NCI-H526 (cell line): ENCODE measurements at regions not wholly inside any gene's neighbourhood (a gene's known extent, or its start where the extent isn't known, plus 50 kb on each side); places are given as distances from the start of the nearest gene placed in this dataset.

ENCODE experiments used
- DNase-seq, 2 experiments: peaks; one replicate each; lab custom pipeline; 2025; lab: John Stamatoyannopoulos, UW

GRCh38 chr4:100083289-100083688 lies 107.0 kb downstream of the DDIT4L start:
- no peak for DNase-seq

- DNase-seq: no peak
Measured at GRCh38 chr4:100082852-100083251, 107.4 kb downstream of the DDIT4L start.

- no peak for DNase-seq
Measured at GRCh38 chr4:100081491-100081890, 108.8 kb downstream of the DDIT4L start.

- DNase-seq: no peak
Measured at GRCh38 chr4:100079264-100079663, 111.0 kb downstream of the DDIT4L start.

GRCh38 chr4:100076753-100077152 lies 113.5 kb downstream of the DDIT4L start:
- DNase-seq: no peak

- DNase-seq: no peak
Measured at GRCh38 chr4:100075486-100076270, 114.6 kb downstream of the DDIT4L start.

- DNase-seq: no peak
Measured at GRCh38 chr4:100075056-100075455, 115.2 kb downstream of the DDIT4L start.

GRCh38 chr4:100071506-100071905 lies 118.8 kb downstream of the DDIT4L start:
- no peak for DNase-seq

GRCh38 chr4:100070868-100071267 lies 119.4 kb downstream of the DDIT4L start:
- DNase-seq: no peak

- no peak for DNase-seq
Measured at GRCh38 chr4:100069207-100069606, 119.1 kb upstream of the H2AZ1 start.

- DNase-seq: no peak
Measured at GRCh38 chr4:100067255-100067654, 117.2 kb upstream of the H2AZ1 start.

- peak in 1 of 2 experiments; percentile 5 for DNase-seq
Measured at GRCh38 chr4:100063355-100063754, 113.3 kb upstream of the H2AZ1 start.

GRCh38 chr4:100062921-100063320 lies 112.8 kb upstream of the H2AZ1 start:
- DNase-seq: no peak

- DNase-seq: no peak
Measured at GRCh38 chr4:100061835-100062234, 111.8 kb upstream of the H2AZ1 start.

- DNase-seq: peak; percentile 55 to 58
Measured at GRCh38 chr4:100060765-100061416, 110.8 kb upstream of the H2AZ1 start.

GRCh38 chr4:100059467-100059866 lies 109.4 kb upstream of the H2AZ1 start:
- no peak for DNase-seq

- DNase-seq: no peak
Measured at GRCh38 chr4:100056701-100057100, 106.6 kb upstream of the H2AZ1 start.

GRCh38 chr4:100054071-100054470 lies 104.0 kb upstream of the H2AZ1 start:
- DNase-seq: no peak

GRCh38 chr4:100049872-100050271 lies 99.8 kb upstream of the H2AZ1 start:
- DNase-seq: no peak

GRCh38 chr4:100042711-100043110 lies 92.6 kb upstream of the H2AZ1 start:
- DNase-seq: no peak

- DNase-seq: no peak
Measured at GRCh38 chr4:100042235-100042634, 92.2 kb upstream of the H2AZ1 start.

- DNase-seq: no peak
Measured at GRCh38 chr4:100041646-100042045, 91.6 kb upstream of the H2AZ1 start.

GRCh38 chr4:100034023-100034664 lies 84.1 kb upstream of the H2AZ1 start:
- DNase-seq: no peak
